Activated CD4-positive, alpha-beta T cell treated with anti-CD3 and anti-CD28 coated beads, Interleukin-2, amount 50 U/mL, for 1 hour (primary cell): ENCODE measurements at regions not wholly inside any gene's neighbourhood (a gene's known extent, or its start where the extent isn't known, plus 50 kb on each side); places are given as distances from the start of the nearest gene placed in this dataset.

Experiments
- DNase-seq: peaks from one replicate; pipeline ENCODE4 v3.0.0-alpha.2; 2020

GRCh38 chr17:68185820-68186219 is 62.0 kb upstream of the AMZ2 start:
- no peak for DNase-seq

GRCh38 chr17:68190495-68190894 is 57.3 kb upstream of the AMZ2 start:
- DNase-seq = no peak

- DNase-seq = no peak
These were observed 52.0 kb upstream of the AMZ2 start for GRCh38 chr17:68195667-68196393.

GRCh38 chr17:68196394-68197090 is 51.3 kb upstream of the AMZ2 start:
- no peak for DNase-seq

GRCh38 chr17:68197091-68197996 is 50.5 kb upstream of the AMZ2 start:
- peak; percentile 38 for DNase-seq

- DNase-seq = no peak
These were observed 49.6 kb upstream of the AMZ2 start for GRCh38 chr17:68197997-68198930.
